ENCODE measurements at regions not wholly inside any gene's neighbourhood (a gene's known extent, or its start where the extent isn't known, plus 50 kb on each side); places are given as distances from the start of the nearest gene placed in this dataset.
"Not testable (repeated sequence)": the region's sequence is repeated elsewhere in the genome, so short reads cannot be mapped to it uniquely, and the experiment has no call there.

GRCh38 chr13:79187917-79188690 is 218.0 kb downstream of the RBM26 start:
- DNase-seq = no peak

GRCh38 chr13:79185580-79185979 is 220.5 kb downstream of the RBM26 start:
- no peak for DNase-seq

- DNase-seq = no peak
Observed at GRCh38 chr13:79183231-79183630, 222.8 kb downstream of the RBM26 start.

- DNase-seq = not testable (repeated sequence)
Observed at GRCh38 chr13:79173691-79174090, 232.4 kb downstream of the RBM26 start.

- not testable (repeated sequence) for DNase-seq
Observed at GRCh38 chr13:79172924-79173323, 233.1 kb downstream of the RBM26 start.

- no peak for DNase-seq
Observed at GRCh38 chr13:79171141-79172061, 234.7 kb downstream of the RBM26 start.

- no peak for DNase-seq
Observed at GRCh38 chr13:79160818-79161217, 245.2 kb downstream of the RBM26 start.

- no peak for DNase-seq
Observed at GRCh38 chr13:79155883-79156282, 250.2 kb downstream of the RBM26 start.

- no peak for DNase-seq
Observed at GRCh38 chr13:79149210-79149609, 256.8 kb downstream of the RBM26 start.

GRCh38 chr13:79141082-79141481 is 265.0 kb downstream of the RBM26 start:
- DNase-seq = no peak

GRCh38 chr13:79128158-79128557 is 277.9 kb downstream of the RBM26 start:
- no peak for DNase-seq

GRCh38 chr13:79126706-79127105 is 279.3 kb downstream of the RBM26 start:
- DNase-seq = no peak

GRCh38 chr13:79124183-79124582 is 281.9 kb downstream of the RBM26 start:
- no peak for DNase-seq

- DNase-seq = no peak
Observed at GRCh38 chr13:79121286-79121685, 284.8 kb downstream of the RBM26 start.

- no peak for DNase-seq
Observed at GRCh38 chr13:79119578-79120107, 286.4 kb downstream of the RBM26 start.

- no peak for DNase-seq
Observed at GRCh38 chr13:79112016-79112415, 294.0 kb downstream of the RBM26 start.

GRCh38 chr13:79108914-79109643 is 297.0 kb downstream of the RBM26 start:
- DNase-seq = peak; percentile 14

GRCh38 chr13:79098596-79098995 is 307.5 kb downstream of the RBM26 start:
- DNase-seq = no peak

GRCh38 chr13:79097201-79097600 is 308.9 kb downstream of the RBM26 start:
- DNase-seq = no peak

GRCh38 chr13:79096099-79096498 is 310.0 kb downstream of the RBM26 start:
- no peak for DNase-seq

GRCh38 chr13:79090552-79091124 is 315.4 kb downstream of the RBM26 start:
- no peak for DNase-seq

- no peak for DNase-seq
Observed at GRCh38 chr13:79084802-79085424, 321.1 kb downstream of the RBM26 start.
